ENCODE measurements at regions not wholly inside any gene's neighbourhood (a gene's known extent, or its start where the extent isn't known, plus 50 kb on each side); places are given as distances from the start of the nearest gene placed in this dataset.

DNA sequence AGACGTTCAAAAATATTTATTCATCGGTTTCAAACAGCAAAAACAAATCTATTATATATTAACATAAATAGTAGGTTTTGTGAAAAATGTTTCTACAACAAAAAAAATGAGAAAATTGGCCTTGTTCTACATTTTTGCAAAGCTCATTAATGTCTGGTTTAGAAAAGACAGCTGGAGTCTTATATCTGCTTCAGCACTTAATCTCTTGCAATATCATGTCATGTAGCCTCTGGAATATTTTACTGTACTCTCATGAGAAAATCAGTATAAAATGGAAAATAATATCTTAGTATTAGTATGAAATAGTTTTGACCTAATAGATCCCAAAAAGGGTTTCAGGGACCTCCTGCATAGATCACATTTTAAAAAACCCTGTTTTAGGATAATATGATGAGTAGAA, 326.6 kb downstream of the ARL4A start:
- TF ChIP-seq POLR2AphosphoS5 (IDR thresholded peaks at IDR 0.05) (no peak), EP300 (IDR thresholded peaks at IDR 0.05) (no peak)
